ENCODE measurements at regions not wholly inside any gene's neighbourhood (a gene's known extent, or its start where the extent isn't known, plus 50 kb on each side); places are given as distances from the start of the nearest gene placed in this dataset.

DNA sequence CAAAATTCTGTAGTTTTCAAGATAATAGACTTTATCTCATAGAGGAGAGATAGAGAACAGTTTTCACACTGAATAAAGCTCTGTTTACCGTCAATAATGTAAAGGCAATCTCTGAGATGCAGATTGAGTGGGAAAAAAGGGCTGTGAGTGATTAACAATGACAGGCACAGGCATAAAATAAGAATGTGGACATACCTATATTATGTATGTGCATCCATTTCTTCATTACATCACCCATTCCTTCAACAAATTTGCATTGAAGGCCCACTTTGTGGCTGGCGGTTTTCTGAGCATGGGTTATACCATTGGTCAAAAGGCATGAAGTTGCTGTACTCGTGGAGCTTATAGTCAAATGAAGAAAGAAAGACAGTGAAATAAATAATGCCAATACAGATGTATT, 1431.0 kb downstream of the AACS start:
- no peaks in the 10 kb centered on the region for H3K36me3 ChIP-seq (replicated peaks in 1 of 2; ENCODE audit: control extremely low read depth in 1 of 2, control insufficient read depth in 1 of 2, extremely low read depth in 1 of 2, insufficient read depth in 2 of 2, low read length in 1 of 2)
- Mint-ChIP-seq H3K4me1 (no peaks in the 10 kb centered on the region), H3K27ac (no peak overlapping the region), H3K4me3 (no peak overlapping the region), H3K9me3 (ENCODE audit: insufficient read depth) (no peaks in the 10 kb centered on the region), H3K27me3 (no peaks in the 10 kb centered on the region)
- H3K9me3 ChIP-seq (ENCODE audit: control extremely low read depth in 1 of 3, control insufficient read depth in 2 of 3, insufficient read depth in 1 of 3, low read length in 2 of 3), result peaks cover 0 to 3% (median 0%) of the 10 kb centered on the region in 3 donors
- no peak overlapping the region for H3K4me3 ChIP-seq (ENCODE audit: control extremely low read depth in 1 of 5, extremely low read depth in 1 of 5, insufficient read depth in 1 of 5, low read depth in 2 of 5, low read length in 4 of 5)
- no peaks in the 10 kb centered on the region for H3K79me2 ChIP-seq (ENCODE audit: control insufficient read depth, insufficient read depth, low read length)
- DNase-seq, result no peak
- ChIA-PET CTCF (no interaction called here), POLR2A (no interaction called here)
- WGBS (ENCODE audit: insufficient coverage), result 67% methylated on average over 1 of the region's 3 CpGs
- H3K4me2 ChIP-seq (replicated peaks; ENCODE audit: low read depth, low read length, poor library complexity, severe bottlenecking), result no peak overlapping the region
- TF ChIP-seq EZH2 (IDR thresholded peaks at IDR 0.05; ENCODE audit: borderline replicate concordance, insufficient read depth, low read depth, low read length, poor library complexity, severe bottlenecking), result no peak
- TF ChIP-seq, protein P1, sequence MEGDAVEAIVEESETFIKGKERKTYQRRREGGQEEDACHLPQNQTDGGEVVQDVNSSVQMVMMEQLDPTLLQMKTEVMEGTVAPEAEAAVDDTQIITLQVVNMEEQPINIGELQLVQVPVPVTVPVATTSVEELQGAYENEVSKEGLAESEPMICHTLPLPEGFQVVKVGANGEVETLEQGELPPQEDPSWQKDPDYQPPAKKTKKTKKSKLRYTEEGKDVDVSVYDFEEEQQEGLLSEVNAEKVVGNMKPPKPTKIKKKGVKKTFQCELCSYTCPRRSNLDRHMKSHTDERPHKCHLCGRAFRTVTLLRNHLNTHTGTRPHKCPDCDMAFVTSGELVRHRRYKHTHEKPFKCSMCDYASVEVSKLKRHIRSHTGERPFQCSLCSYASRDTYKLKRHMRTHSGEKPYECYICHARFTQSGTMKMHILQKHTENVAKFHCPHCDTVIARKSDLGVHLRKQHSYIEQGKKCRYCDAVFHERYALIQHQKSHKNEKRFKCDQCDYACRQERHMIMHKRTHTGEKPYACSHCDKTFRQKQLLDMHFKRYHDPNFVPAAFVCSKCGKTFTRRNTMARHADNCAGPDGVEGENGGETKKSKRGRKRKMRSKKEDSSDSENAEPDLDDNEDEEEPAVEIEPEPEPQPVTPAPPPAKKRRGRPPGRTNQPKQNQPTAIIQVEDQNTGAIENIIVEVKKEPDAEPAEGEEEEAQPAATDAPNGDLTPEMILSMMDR (IDR thresholded peaks at IDR 0.05), result no peak
- H3K27ac ChIP-seq (ENCODE audit: low read length in 2 of 2), result no peak overlapping the region
- H2AFZ ChIP-seq (ENCODE audit: insufficient read depth, low read depth, low read length, poor library complexity, severe bottlenecking), result no peak overlapping the region
- H3K9ac ChIP-seq (ENCODE audit: low read length), result no peak overlapping the region
- H3K4me1 ChIP-seq (ENCODE audit: control insufficient read depth in 2 of 2, insufficient read depth in 2 of 2, low read length in 2 of 2), result no peaks in the 10 kb centered on the region
- no peaks in the 10 kb centered on the region for H3K27me3 ChIP-seq (replicated peaks in 1 of 4; ENCODE audit: control extremely low read depth in 1 of 4, control insufficient read depth in 3 of 4, insufficient read depth in 4 of 4, low read length in 3 of 4)
- no peaks in the 10 kb centered on the region for H4K20me1 ChIP-seq (ENCODE audit: control insufficient read depth, insufficient read depth, low read length, poor library complexity, severe bottlenecking)
- no peak for ATAC-seq (ENCODE audit: low read depth)
- intact Hi-C loops (cut with micrococcal nuclease), result no loop called here

DNA sequence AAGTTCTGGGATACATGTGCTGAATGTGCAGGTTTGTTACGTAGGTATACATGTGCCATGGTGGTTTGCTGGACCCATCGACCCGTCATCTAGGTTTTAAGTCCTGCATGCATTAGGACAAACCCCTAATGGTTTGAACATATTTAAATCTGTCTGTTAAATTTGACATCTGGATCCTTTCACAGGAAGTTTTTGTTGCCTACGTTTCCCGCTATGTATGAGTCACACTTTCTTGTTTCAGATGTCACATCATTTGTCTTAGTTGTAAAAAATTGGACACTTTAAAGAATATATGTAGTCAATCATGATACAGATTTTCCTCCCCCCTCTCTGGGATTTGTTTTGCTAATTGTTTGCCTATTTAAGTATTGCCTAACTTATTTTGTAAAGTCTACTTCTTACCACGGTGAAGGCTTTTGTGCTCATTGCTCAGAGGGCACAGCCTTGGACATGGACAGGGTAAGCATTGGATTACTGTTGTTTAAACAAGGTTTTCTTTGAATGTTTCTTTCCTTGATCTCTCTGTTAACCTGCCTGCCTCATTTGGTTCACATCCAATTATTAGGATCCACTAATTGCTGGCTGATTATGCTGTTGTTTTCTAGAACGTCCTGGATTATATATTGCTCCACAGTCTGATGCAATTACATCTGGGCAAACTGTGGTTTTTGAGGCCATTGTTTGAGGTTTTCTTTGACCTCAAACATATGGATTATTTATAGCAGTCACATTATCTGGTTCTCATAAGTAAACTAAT, 1441.4 kb downstream of the AACS start:
- Mint-ChIP-seq H3K4me1 (no peaks in the 10 kb centered on the region), H3K4me3 (no peak overlapping the region), H3K27me3 (no peaks in the 10 kb centered on the region), H3K27ac (no peak overlapping the region), H3K9me3 (ENCODE audit: insufficient read depth) (peaks cover 5% of the 10 kb centered on the region)
- Histone ChIP-seq H3K27me3 (replicated peaks in 1 of 4; ENCODE audit: control extremely low read depth in 1 of 4, control insufficient read depth in 3 of 4, insufficient read depth in 4 of 4, low read length in 3 of 4) (no peaks in the 10 kb centered on the region), H2AFZ (ENCODE audit: insufficient read depth, low read depth, low read length, poor library complexity, severe bottlenecking) (no peak overlapping the region), H4K20me1 (ENCODE audit: control insufficient read depth, insufficient read depth, low read length, poor library complexity, severe bottlenecking) (no peaks in the 10 kb centered on the region), H3K4me2 (replicated peaks; ENCODE audit: low read depth, low read length, poor library complexity, severe bottlenecking) (no peak overlapping the region), H3K4me1 (ENCODE audit: control insufficient read depth in 2 of 2, insufficient read depth in 2 of 2, low read length in 2 of 2) (no peaks in the 10 kb centered on the region), H3K9me3 (ENCODE audit: control extremely low read depth in 1 of 3, control insufficient read depth in 2 of 3, insufficient read depth in 1 of 3, low read length in 2 of 3) (peaks cover 0 to 4% (median 0%) of the 10 kb centered on the region in 3 donors), H3K36me3 (replicated peaks in 1 of 2; ENCODE audit: control extremely low read depth in 1 of 2, control insufficient read depth in 1 of 2, extremely low read depth in 1 of 2, insufficient read depth in 2 of 2, low read length in 1 of 2) (no peaks in the 10 kb centered on the region), H3K9ac (ENCODE audit: low read length) (no peak overlapping the region), H3K27ac (ENCODE audit: low read length in 2 of 2) (no peak overlapping the region), H3K4me3 (ENCODE audit: control extremely low read depth in 1 of 5, extremely low read depth in 1 of 5, insufficient read depth in 1 of 5, low read depth in 2 of 5, low read length in 4 of 5) (no peak overlapping the region), H3K79me2 (ENCODE audit: control insufficient read depth, insufficient read depth, low read length) (no peaks in the 10 kb centered on the region)
- no peak for TF ChIP-seq EZH2 (IDR thresholded peaks at IDR 0.05; ENCODE audit: borderline replicate concordance, insufficient read depth, low read depth, low read length, poor library complexity, severe bottlenecking)
- TF ChIP-seq, protein P1 (IDR thresholded peaks at IDR 0.05), result no peak
- ChIA-PET POLR2A (no interaction called here), CTCF (no interaction called here)
- intact Hi-C loops (cut with micrococcal nuclease), result no loop called here
- ATAC-seq (ENCODE audit: low read depth) (no peak), DNase-seq (no peak)
- WGBS (ENCODE audit: insufficient coverage), result 84% methylated on average over 3 of the region's 7 CpGs

Measured in B cell (primary cell).